ENCODE measurements at regions not wholly inside any gene's neighbourhood (a gene's known extent, or its start where the extent isn't known, plus 50 kb on each side); places are given as distances from the start of the nearest gene placed in this dataset.

DNA sequence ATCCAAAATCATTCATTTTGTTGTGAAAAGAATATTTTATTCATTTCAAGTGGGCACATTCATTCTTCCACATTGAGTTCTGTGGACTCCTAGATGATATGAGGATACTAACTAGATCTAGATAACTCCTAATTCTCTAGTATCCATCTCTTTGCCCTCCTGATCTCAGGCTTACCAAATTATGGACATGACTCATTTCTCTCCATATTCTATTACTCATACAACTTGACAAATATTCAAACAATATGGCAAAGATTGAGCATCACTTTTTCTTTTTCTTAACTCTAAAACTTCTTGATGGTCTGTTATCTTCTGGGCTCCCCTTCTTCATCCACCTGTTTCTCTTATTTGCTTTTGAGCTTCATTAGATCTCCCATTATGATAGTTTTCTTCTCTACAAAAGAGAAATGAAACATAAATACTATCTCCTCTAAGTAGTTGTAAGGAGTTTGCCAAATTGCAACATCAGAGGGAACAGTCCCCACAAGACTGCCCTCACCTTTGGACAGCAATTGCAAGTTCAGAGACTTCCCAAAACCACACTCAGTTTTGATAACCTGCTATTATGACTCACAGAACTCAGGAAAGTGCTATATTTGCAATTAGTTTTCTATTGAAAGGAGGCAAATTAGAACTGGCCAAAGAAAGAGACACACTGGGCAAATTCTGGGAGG, 422.9 kb downstream of the SPRY1 start:
- DNase-seq, result no peak
- Histone ChIP-seq H4K20me1 (ENCODE audit: control insufficient read depth, insufficient read depth, low read length, poor library complexity, severe bottlenecking) (no peaks in the 10 kb centered on the region), H3K9ac (ENCODE audit: low read length) (no peak overlapping the region), H3K27ac (ENCODE audit: low read length in 2 of 2) (no peak overlapping the region), H3K4me2 (replicated peaks; ENCODE audit: low read depth, low read length, poor library complexity, severe bottlenecking) (no peak overlapping the region), H3K79me2 (ENCODE audit: control insufficient read depth, insufficient read depth, low read length) (no peaks in the 10 kb centered on the region), H3K9me3 (ENCODE audit: control extremely low read depth in 1 of 3, control insufficient read depth in 2 of 3, insufficient read depth in 1 of 3, low read length in 2 of 3) (no peaks in the 10 kb centered on the region), H3K36me3 (replicated peaks in 1 of 2; ENCODE audit: control extremely low read depth in 1 of 2, control insufficient read depth in 1 of 2, extremely low read depth in 1 of 2, insufficient read depth in 2 of 2, low read length in 1 of 2) (no peaks in the 10 kb centered on the region), H3K4me1 (ENCODE audit: control insufficient read depth in 2 of 2, insufficient read depth in 2 of 2, low read length in 2 of 2) (no peaks in the 10 kb centered on the region), H2AFZ (ENCODE audit: insufficient read depth, low read depth, low read length, poor library complexity, severe bottlenecking) (no peak overlapping the region), H3K4me3 (ENCODE audit: control extremely low read depth in 1 of 5, extremely low read depth in 1 of 5, insufficient read depth in 1 of 5, low read depth in 2 of 5, low read length in 4 of 5) (no peak overlapping the region), H3K27me3 (replicated peaks in 1 of 4; ENCODE audit: control extremely low read depth in 1 of 4, control insufficient read depth in 3 of 4, insufficient read depth in 4 of 4, low read length in 3 of 4) (no peaks in the 10 kb centered on the region)
- ATAC-seq (ENCODE audit: low read depth), result no peak
- Mint-ChIP-seq H3K4me1 (peaks cover 1% of the 10 kb centered on the region), H3K4me3 (no peak overlapping the region), H3K27ac (no peak overlapping the region), H3K9me3 (ENCODE audit: insufficient read depth) (no peaks in the 10 kb centered on the region), H3K27me3 (peaks cover 4% of the 10 kb centered on the region)
- no peak for TF ChIP-seq EZH2 (IDR thresholded peaks at IDR 0.05; ENCODE audit: borderline replicate concordance, insufficient read depth, low read depth, low read length, poor library complexity, severe bottlenecking)
- TF ChIP-seq, protein P1, sequence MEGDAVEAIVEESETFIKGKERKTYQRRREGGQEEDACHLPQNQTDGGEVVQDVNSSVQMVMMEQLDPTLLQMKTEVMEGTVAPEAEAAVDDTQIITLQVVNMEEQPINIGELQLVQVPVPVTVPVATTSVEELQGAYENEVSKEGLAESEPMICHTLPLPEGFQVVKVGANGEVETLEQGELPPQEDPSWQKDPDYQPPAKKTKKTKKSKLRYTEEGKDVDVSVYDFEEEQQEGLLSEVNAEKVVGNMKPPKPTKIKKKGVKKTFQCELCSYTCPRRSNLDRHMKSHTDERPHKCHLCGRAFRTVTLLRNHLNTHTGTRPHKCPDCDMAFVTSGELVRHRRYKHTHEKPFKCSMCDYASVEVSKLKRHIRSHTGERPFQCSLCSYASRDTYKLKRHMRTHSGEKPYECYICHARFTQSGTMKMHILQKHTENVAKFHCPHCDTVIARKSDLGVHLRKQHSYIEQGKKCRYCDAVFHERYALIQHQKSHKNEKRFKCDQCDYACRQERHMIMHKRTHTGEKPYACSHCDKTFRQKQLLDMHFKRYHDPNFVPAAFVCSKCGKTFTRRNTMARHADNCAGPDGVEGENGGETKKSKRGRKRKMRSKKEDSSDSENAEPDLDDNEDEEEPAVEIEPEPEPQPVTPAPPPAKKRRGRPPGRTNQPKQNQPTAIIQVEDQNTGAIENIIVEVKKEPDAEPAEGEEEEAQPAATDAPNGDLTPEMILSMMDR (IDR thresholded peaks at IDR 0.05), result no peak
- intact Hi-C loops (cut with micrococcal nuclease), result no loop called here
- ChIA-PET POLR2A (no interaction called here), CTCF (no interaction called here)

DNA sequence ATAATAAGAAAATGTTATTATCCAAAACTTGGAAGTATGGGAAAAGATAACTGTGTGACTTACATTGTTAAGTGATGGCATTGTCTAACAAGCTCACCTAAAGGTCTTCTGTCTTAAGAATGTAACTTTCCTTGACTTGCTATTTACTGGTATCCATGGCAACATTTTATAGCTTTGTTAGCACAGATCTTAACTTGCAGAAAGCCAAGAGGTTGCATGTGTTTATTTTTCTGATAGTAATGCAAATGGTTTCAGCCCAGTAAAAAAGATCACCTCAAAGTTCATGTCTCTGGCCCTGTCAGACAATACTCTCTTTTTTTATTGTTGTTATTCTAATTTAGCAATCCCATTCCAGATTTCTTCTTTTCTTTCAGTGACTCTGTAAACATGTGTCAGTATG, 425.3 kb downstream of the SPRY1 start:
- Histone ChIP-seq H2AFZ (ENCODE audit: insufficient read depth, low read depth, low read length, poor library complexity, severe bottlenecking) (no peak overlapping the region), H3K9ac (ENCODE audit: low read length) (no peak overlapping the region), H3K27me3 (replicated peaks in 1 of 4; ENCODE audit: control extremely low read depth in 1 of 4, control insufficient read depth in 3 of 4, insufficient read depth in 4 of 4, low read length in 3 of 4) (no peaks in the 10 kb centered on the region), H3K27ac (ENCODE audit: low read length in 2 of 2) (no peak overlapping the region), H3K4me1 (ENCODE audit: control insufficient read depth in 2 of 2, insufficient read depth in 2 of 2, low read length in 2 of 2) (no peaks in the 10 kb centered on the region), H3K4me2 (replicated peaks; ENCODE audit: low read depth, low read length, poor library complexity, severe bottlenecking) (no peak overlapping the region), H4K20me1 (ENCODE audit: control insufficient read depth, insufficient read depth, low read length, poor library complexity, severe bottlenecking) (no peaks in the 10 kb centered on the region), H3K9me3 (ENCODE audit: control extremely low read depth in 1 of 3, control insufficient read depth in 2 of 3, insufficient read depth in 1 of 3, low read length in 2 of 3) (no peaks in the 10 kb centered on the region), H3K79me2 (ENCODE audit: control insufficient read depth, insufficient read depth, low read length) (no peaks in the 10 kb centered on the region), H3K36me3 (replicated peaks in 1 of 2; ENCODE audit: control extremely low read depth in 1 of 2, control insufficient read depth in 1 of 2, extremely low read depth in 1 of 2, insufficient read depth in 2 of 2, low read length in 1 of 2) (no peaks in the 10 kb centered on the region), H3K4me3 (ENCODE audit: control extremely low read depth in 1 of 5, extremely low read depth in 1 of 5, insufficient read depth in 1 of 5, low read depth in 2 of 5, low read length in 4 of 5) (no peak overlapping the region)
- POLR2A ChIA-PET, result no interaction called here
- Mint-ChIP-seq H3K4me1 (peaks cover 1% of the 10 kb centered on the region), H3K9me3 (ENCODE audit: insufficient read depth) (no peaks in the 10 kb centered on the region), H3K27ac (no peak overlapping the region), H3K27me3 (peaks cover 10% of the 10 kb centered on the region), H3K4me3 (no peak overlapping the region)
- TF ChIP-seq, protein P1 (IDR thresholded peaks at IDR 0.05), result no peak
- no peak for TF ChIP-seq EZH2 (IDR thresholded peaks at IDR 0.05; ENCODE audit: borderline replicate concordance, insufficient read depth, low read depth, low read length, poor library complexity, severe bottlenecking)
- intact Hi-C loops (cut with micrococcal nuclease), result no loop called here
- DNase-seq (no peak), ATAC-seq (ENCODE audit: low read depth) (no peak)
- CTCF ChIA-PET, result no interaction called here

All from B cell (primary cell).